ENCODE measurements at regions not wholly inside any gene's neighbourhood (a gene's known extent, or its start where the extent isn't known, plus 50 kb on each side); places are given as distances from the start of the nearest gene placed in this dataset.

GRCh38 chr4:123554801-123555232, 158.2 kb downstream of the SPRY1 start:
- no peak for TF ChIP-seq CTCF (IDR thresholded peaks at IDR 0.05)
- no peak for TF ChIP-seq POLR2A (IDR thresholded peaks at IDR 0.05)
